ENCODE measurements at regions not wholly inside any gene's neighbourhood (a gene's known extent, or its start where the extent isn't known, plus 50 kb on each side); places are given as distances from the start of the nearest gene placed in this dataset.

DNA sequence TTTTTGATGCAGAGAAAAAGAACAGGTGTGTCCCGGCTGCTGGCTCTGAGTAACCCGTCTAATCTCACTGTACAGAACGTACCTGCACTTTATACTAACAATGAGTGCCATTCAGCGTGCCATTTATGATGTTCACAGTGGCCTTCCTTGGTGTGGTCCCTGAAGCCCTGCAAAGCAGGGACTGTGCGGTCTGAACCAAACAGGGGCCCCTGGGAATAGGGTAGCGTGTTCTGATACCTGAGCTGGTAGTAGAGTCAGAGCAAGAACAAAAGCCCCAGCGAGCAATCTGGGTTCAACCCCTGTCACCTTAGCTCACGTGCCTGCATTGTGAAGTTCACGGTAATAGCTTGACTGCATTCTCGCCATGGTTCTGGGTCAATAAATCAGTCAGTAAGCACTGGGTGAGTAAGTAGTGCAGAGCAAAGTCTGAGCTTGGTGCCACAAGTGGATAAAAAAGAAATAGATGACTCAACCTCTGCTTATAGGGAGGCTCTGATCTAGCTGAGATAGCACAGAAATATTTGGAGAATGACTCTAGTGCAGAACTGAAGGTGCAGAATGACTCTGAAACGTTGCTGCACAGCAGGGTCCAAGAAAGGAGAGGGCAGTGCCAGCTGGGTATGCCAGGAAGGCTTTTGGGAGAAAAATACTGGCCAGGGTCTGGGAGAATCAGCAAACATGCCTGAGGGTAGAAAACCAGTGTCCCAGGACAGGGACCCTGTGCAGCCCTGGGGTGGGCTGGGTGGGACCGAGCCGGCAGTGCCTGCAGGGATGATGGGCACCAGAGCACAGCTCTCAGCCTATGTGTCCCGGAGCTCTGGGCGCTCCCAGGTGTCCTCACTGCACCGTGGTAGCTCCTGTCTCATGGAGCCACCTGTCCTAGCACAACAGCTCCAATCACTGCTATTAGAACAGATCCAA lies 125.9 kb downstream of the RHOU start (continued):
- TF ChIP-seq MAFF (IDR thresholded peaks at IDR 0.05; ENCODE audit: low read depth, low read length), result peak; percentile 65
- TF ChIP-seq HNRNPLL (IDR thresholded peaks at IDR 0.05; ENCODE audit: low read depth, low read length, poor library complexity, severe bottlenecking), result no peak
- TF ChIP-seq, protein P1, sequence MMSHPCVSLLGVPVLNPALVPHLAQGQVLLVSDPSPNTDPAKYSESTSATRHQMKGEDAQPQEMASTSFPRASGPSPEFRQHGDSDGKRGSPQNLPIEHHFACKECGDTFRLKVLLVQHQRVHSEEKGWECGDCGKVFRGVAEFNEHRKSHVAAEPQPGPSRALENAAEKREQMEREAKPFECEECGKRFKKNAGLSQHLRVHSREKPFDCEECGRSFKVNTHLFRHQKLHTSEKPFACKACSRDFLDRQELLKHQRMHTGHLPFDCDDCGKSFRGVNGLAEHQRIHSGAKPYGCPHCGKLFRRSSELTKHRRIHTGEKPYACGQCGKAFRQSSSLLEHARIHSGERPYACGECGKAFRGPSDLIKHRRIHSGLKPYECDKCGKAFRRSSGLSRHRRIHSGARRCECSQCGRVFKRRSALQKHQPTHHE (CRISPR knock-in tag; IDR thresholded peaks at IDR 0.05; ENCODE audit: borderline replicate concordance), result no peak
- TF ChIP-seq SIN3B (IDR thresholded peaks at IDR 0.05; ENCODE audit: low read length), result no peak
- TF ChIP-seq, protein P2, sequence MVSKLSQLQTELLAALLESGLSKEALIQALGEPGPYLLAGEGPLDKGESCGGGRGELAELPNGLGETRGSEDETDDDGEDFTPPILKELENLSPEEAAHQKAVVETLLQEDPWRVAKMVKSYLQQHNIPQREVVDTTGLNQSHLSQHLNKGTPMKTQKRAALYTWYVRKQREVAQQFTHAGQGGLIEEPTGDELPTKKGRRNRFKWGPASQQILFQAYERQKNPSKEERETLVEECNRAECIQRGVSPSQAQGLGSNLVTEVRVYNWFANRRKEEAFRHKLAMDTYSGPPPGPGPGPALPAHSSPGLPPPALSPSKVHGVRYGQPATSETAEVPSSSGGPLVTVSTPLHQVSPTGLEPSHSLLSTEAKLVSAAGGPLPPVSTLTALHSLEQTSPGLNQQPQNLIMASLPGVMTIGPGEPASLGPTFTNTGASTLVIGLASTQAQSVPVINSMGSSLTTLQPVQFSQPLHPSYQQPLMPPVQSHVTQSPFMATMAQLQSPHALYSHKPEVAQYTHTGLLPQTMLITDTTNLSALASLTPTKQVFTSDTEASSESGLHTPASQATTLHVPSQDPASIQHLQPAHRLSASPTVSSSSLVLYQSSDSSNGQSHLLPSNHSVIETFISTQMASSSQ (IDR thresholded peaks at IDR 0.05; ENCODE audit: low read depth), result peak; percentile 23; the same call in 1 of the 2 replicates
- TF ChIP-seq, protein P2 (CRISPR knock-in tag; IDR thresholded peaks at IDR 0.05; ENCODE audit: borderline replicate concordance), result peak; percentile 71; the same call in 1 of the 2 replicates
- TF ChIP-seq SOX6 (IDR thresholded peaks at IDR 0.05), result no peak
- TF ChIP-seq SOX6 (CRISPR knock-in tag; IDR thresholded peaks at IDR 0.05), result peak; percentile 99
- TF ChIP-seq, protein P3, sequence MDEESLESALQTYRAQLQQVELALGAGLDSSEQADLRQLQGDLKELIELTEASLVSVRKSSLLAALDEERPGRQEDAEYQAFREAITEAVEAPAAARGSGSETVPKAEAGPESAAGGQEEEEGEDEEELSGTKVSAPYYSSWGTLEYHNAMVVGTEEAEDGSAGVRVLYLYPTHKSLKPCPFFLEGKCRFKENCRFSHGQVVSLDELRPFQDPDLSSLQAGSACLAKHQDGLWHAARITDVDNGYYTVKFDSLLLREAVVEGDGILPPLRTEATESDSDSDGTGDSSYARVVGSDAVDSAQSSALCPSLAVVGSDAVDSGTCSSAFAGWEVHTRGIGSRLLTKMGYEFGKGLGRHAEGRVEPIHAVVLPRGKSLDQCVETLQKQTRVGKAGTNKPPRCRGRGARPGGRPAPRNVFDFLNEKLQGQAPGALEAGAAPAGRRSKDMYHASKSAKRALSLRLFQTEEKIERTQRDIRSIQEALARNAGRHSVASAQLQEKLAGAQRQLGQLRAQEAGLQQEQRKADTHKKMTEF (CRISPR knock-in tag; IDR thresholded peaks at IDR 0.05), result peak; percentile 77
- TF ChIP-seq, protein P4, sequence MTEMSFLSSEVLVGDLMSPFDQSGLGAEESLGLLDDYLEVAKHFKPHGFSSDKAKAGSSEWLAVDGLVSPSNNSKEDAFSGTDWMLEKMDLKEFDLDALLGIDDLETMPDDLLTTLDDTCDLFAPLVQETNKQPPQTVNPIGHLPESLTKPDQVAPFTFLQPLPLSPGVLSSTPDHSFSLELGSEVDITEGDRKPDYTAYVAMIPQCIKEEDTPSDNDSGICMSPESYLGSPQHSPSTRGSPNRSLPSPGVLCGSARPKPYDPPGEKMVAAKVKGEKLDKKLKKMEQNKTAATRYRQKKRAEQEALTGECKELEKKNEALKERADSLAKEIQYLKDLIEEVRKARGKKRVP (CRISPR knock-in tag; IDR thresholded peaks at IDR 0.05), result peak in 1 of 2 experiments; percentile 79; a peak in 2 of 4 replicates
- TF ChIP-seq FOXK2 (IDR thresholded peaks at IDR 0.05), result no peak
- TF ChIP-seq, protein P5, sequence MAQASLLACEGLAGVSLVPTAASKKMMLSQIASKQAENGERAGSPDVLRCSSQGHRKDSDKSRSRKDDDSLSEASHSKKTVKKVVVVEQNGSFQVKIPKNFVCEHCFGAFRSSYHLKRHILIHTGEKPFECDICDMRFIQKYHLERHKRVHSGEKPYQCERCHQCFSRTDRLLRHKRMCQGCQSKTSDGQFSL (CRISPR knock-in tag; IDR thresholded peaks at IDR 0.05), result no peak
- peak; percentile 55; the same call in 1 of the 2 replicates for TF ChIP-seq ZMYM4 (CRISPR knock-in tag; IDR thresholded peaks at IDR 0.05)
- peak; percentile 72; the same call in 1 of the 2 replicates for TF ChIP-seq DPF2 (CRISPR knock-in tag; IDR thresholded peaks at IDR 0.05; ENCODE audit: borderline replicate concordance, low read depth)
- TF ChIP-seq, protein P6, sequence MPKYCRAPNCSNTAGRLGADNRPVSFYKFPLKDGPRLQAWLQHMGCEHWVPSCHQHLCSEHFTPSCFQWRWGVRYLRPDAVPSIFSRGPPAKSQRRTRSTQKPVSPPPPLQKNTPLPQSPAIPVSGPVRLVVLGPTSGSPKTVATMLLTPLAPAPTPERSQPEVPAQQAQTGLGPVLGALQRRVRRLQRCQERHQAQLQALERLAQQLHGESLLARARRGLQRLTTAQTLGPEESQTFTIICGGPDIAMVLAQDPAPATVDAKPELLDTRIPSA (CRISPR knock-in tag; IDR thresholded peaks at IDR 0.05; ENCODE audit: borderline replicate concordance), result no peak
- peak; percentile 50; the same call in 1 of the 2 replicates for TF ChIP-seq ZNF746 (CRISPR knock-in tag; IDR thresholded peaks at IDR 0.05)
- no peak for TF ChIP-seq MAZ (IDR thresholded peaks at IDR 0.05; ENCODE audit: borderline replicate concordance, low read depth, low read length)
- TF ChIP-seq MAZ (CRISPR knock-in tag; IDR thresholded peaks at IDR 0.05; ENCODE audit: low read depth), result no peak
- TF ChIP-seq ZNF589 (CRISPR knock-in tag; conservative IDR thresholded peaks at IDR 0.05), result 0 out of 2 replicates have a peak, but pooled peaks have one; percentile 39
- no peak for TF ChIP-seq EHMT2 (IDR thresholded peaks at IDR 0.05; ENCODE audit: borderline replicate concordance, low read depth, low read length)

Measured in HepG2 (cell line).